NCI-H1417 (cell line): ENCODE measurements at regions not wholly inside any gene's neighbourhood (a gene's known extent, or its start where the extent isn't known, plus 50 kb on each side); places are given as distances from the start of the nearest gene placed in this dataset.

Experiments
- DNase-seq, 3 experiments: peaks; one replicate each; lab custom pipeline; 2025; lab: John Stamatoyannopoulos, UW

GRCh38 chr11:44493930-44494329 lies 71.5 kb upstream of the CD82 start:
- no peak for DNase-seq

- DNase-seq: peak in 2 of 3 experiments; percentile 2 to 6
Observed at GRCh38 chr11:44494785-44495184, 70.7 kb upstream of the CD82 start.

DNA sequence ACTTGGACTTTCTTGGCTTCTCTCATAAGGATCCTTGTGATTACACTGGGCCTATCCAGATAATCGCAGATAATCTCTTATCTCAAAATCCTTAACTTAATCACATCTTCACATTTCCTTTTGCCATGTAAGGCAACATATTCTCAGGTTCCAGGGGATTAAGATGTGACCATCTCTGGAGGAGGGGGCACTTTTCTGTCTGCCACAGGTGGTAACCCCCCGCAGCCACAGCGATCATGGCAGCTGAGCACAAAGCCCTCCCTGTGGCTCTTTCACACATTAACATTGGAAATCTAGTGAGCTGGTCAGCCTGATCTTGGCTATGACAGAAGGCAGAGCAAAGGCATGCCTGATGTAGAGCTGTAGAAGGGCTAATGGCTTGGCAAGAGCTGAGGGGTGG lies 69.1 kb upstream of the CD82 start:
- DNase-seq: no peak

DNA sequence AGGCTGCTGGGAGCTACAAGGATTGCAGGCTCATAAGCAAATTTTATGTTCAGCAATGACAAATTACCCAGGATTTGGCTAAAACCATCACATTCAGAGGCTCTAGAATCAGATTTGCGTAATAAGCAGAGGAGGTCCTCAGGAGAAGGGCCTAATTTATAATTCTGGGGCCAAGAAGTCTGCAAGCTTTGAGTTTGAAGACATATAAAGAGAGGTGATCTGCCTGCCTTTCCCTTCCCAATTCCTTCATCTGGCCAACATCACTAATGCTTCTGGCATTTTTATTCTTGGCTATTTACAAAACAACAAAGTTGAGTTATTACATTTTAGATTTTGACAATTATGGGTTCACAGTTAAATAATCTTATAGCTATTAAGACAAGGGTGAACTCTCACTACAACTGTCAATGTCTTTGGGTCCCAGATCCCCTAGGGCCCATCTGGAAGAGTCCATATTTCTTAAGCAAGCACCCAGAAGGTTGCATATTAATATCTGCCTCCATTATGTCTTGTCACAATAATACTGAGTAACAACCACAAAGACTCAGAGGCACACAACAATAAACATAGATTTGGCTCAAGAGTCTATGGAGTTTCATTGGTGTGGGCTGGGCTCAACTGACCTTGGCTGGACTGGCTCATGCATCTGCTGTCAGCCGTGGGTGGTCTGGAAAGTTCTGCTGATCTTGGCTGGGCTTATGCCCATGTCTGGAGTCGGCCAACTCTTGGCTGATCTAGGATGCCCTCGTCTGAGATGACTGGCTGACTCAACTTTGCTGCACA lies 67.2 kb upstream of the CD82 start:
- DNase-seq: no peak

DNA sequence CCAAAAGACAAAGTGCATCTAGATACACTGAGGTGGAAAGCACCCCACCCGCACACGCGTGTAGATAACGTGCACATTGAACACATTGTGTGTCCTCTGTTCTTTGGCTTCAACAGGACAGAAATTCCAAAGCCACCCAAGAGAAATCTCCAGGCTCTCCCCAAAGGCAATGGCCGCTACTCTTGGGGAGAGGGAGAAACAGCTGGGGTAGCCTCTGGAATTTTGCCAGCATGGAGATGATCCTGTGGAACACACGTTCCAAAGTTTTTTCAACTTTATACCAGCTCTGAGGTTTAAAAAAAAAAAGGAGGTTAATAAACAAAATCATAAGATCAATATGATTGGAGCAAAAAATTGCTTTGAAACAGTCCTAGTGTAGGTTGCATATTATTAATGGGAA lies 63.0 kb upstream of the CD82 start:
- no peak for DNase-seq

GRCh38 chr11:44505581-44506054 lies 59.8 kb upstream of the CD82 start:
- DNase-seq: no peak

- DNase-seq: no peak
Observed at GRCh38 chr11:44506375-44507016, 59.0 kb upstream of the CD82 start.

GRCh38 chr11:44507491-44507890 lies 58.0 kb upstream of the CD82 start:
- DNase-seq: no peak

DNA sequence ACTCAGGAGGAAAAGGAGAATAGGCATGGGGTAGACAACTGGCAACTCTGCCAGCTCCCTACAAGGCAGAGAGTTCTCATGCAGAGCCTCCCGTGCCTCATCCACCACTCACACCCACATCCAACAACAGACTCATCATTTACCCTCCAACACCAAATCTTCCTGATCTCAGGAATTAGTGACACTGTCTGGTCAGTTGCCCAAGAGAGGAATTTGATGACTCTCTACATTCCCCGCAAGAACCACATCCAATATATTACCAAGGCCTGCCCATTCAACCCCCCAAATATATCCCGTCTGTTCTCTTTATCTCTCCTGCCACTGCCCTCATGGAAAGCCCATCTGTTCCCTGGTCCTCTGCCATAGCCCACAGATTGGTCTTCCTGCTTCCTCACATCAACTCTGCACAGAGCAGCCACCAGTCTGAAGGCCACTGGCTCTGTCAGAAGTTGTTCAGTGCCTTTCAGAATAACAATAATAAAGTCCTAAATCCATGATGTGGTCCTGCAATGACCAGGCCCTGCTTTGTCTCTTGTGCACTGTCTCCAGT lies 57.5 kb upstream of the CD82 start:
- no peak for DNase-seq

- no peak for DNase-seq
Observed at GRCh38 chr11:44509296-44509695, 56.2 kb upstream of the CD82 start.

GRCh38 chr11:44510372-44510771 lies 55.1 kb upstream of the CD82 start:
- DNase-seq: no peak

GRCh38 chr11:44512818-44513217 lies 52.6 kb upstream of the CD82 start:
- no peak for DNase-seq

DNA sequence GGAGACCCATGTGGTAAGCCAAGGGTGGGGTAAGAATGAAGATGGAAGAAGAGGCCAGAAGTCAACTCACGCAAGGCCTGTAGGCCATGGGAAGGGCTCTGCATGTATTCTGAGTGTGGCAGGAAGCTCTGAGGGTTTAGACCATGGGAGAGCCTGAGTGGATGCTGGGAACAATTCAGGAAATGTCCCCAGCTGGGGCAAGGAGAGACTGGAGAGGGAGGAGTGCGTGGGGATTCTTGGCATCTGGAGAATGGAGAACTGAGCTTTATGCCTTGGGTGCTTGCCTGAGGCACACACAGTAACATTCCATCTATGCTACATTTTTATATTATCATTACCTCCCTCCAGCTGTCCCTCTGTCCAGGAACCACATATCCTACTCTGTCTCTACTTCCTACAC lies 50.4 kb upstream of the CD82 start:
- DNase-seq: no peak
